HepG2 (cell line): ENCODE measurements at regions not wholly inside any gene's neighbourhood (a gene's known extent, or its start where the extent isn't known, plus 50 kb on each side); places are given as distances from the start of the nearest gene placed in this dataset.

Experiments used
- ATAC-seq: fragments of 200-7000 bp; cut with Tn5 transposase; 3 replicates; pipeline ENCODE4 v1.9.1; 2020; ENCODE audit warnings: mild to moderate bottlenecking, moderate library complexity
- BruUV-seq: library from RNA; stranded (reverse); fragments of 400-500 nt; replicated peaks from 2 replicates; lab custom pipeline; 2021; lab: Mats Ljungman, UMichigan
- CTCF ChIA-PET: fragments of 300-600 bp; formaldehyde crosslinking; extraction: SDS; loops from one replicate; lab custom pipeline; 2021; ENCODE audit warnings: low total read pairs, inconsistent platforms, low intra/inter-chr PET ratio; lab: Yijun Ruan, JAX
- POLR2A ChIA-PET: fragments of 350-600 bp; sonication (Branson Sonifier 250); formaldehyde crosslinking; loops from one replicate; lab custom pipeline; 2020; ENCODE audit warnings: antibody characterized with exemption, inconsistent platforms; lab: Yijun Ruan, JAX
- DNase-seq: peaks from one replicate; pipeline ENCODE4 v3.0.0-alpha.2; 2015; ENCODE audit warnings: low spot score
- FAIRE-seq: peaks from 3 replicates; lab custom pipeline; 2011; peaks lifted over from hg19 to GRCh38; lab: Jason Lieb, UNC
- H2AFZ ChIP-seq: one replicate; pipeline ENCODE4 v1.6.1; 2011; ENCODE audit warnings: low read length, inconsistent platforms
- H3K27ac ChIP-seq: fragments of 300-600 bp; 3 replicates; pipeline ENCODE4 v1.8.0; 2011; ENCODE audit warnings: mixed run types, mild to moderate bottlenecking, mixed read lengths, low read length, inconsistent platforms; ENCODE audit not compliant: insufficient read depth; ENCODE audit errors: extremely low read length
- H3K27me3 ChIP-seq, 2 experiments: fragments of 200-600 bp in 1 of 2; 2 replicates in 1 of 2; 3 replicates in 1 of 2; pipeline versions ENCODE4 v1.6.0 to v1.8.0; 2011; ENCODE audit warnings: low read length in 2 of 2, mild to moderate bottlenecking in 2 of 2, moderate library complexity in 2 of 2, inconsistent platforms in 1 of 2; ENCODE audit not compliant: insufficient read depth in 2 of 2, control insufficient read depth in 1 of 2
- H3K36me3 ChIP-seq, 2 experiments: fragments of 200-600 bp in 1 of 2; replicated peaks in 1 of 2; 2 replicates in 1 of 2; 3 replicates in 1 of 2; pipeline versions ENCODE4 v1.5.1 to v1.8.0; 2011; ENCODE audit warnings: low read length in 2 of 2, inconsistent platforms in 1 of 2; ENCODE audit not compliant: insufficient read depth in 2 of 2, control insufficient read depth in 1 of 2
- H3K4me1 ChIP-seq: 2 replicates; pipeline ENCODE4 v1.5.1; 2012; ENCODE audit warnings: low read length, inconsistent platforms; ENCODE audit not compliant: insufficient read depth
- H3K4me2 ChIP-seq: 2 replicates; pipeline ENCODE4 v1.6.0; 2011; ENCODE audit warnings: low read depth, low read length, inconsistent platforms
- H3K4me3 ChIP-seq, 3 experiments: fragments of 200-600 bp in 1 of 3; sonication (generic), shearing (Covaris generic) in 1 of 3; replicated peaks in 1 of 3; 2 replicates each; pipeline ENCODE4 v1.5.1; 2011 to 2016; ENCODE audit warnings: low read length in 3 of 3, inconsistent platforms in 2 of 3, low read depth in 2 of 3, mild to moderate bottlenecking in 2 of 3, control low read depth in 1 of 3, mixed read lengths in 1 of 3; ENCODE audit not compliant: insufficient read depth in 1 of 3
- H3K79me2 ChIP-seq: one replicate; pipeline ENCODE4 v1.6.1; 2011; ENCODE audit warnings: low read length, inconsistent platforms; ENCODE audit not compliant: insufficient read depth
- H3K9ac ChIP-seq: 2 replicates; pipeline ENCODE4 v1.6.0; 2011; ENCODE audit warnings: mild to moderate bottlenecking, low read depth, low read length, inconsistent platforms; ENCODE audit not compliant: insufficient read depth
- H3K9me3 ChIP-seq: 2 replicates; pipeline ENCODE4 v1.5.1; 2012; ENCODE audit warnings: mild to moderate bottlenecking, low read length
- H4K20me1 ChIP-seq: 2 replicates; pipeline ENCODE4 v1.6.0; 2011; ENCODE audit warnings: inconsistent platforms, mild to moderate bottlenecking, low read length, moderate library complexity; ENCODE audit not compliant: insufficient read depth
- JUN ChIP-seq: sonication (generic); formaldehyde crosslinking; IDR thresholded peaks from 2 replicates; pipeline ENCODE4 v1.4.0; 2020; ENCODE audit warnings: mild to moderate bottlenecking, missing genetic modification reagents
- MAZ ChIP-seq, 2 experiments: sonication (generic) in 1 of 2; formaldehyde crosslinking in 1 of 2; IDR thresholded peaks; 2 replicates each; pipeline versions ENCODE4 v1.5.0 to v1.6.1; 2012 to 2020; ENCODE audit warnings: low read depth in 2 of 2, mild to moderate bottlenecking in 2 of 2, borderline replicate concordance in 1 of 2, improper control_type of control experiment in 1 of 2, low read length in 1 of 2, missing genetic modification reagents in 1 of 2, moderate library complexity in 1 of 2
- NR2F6 ChIP-seq, 2 experiments: IDR thresholded peaks; 2 replicates each; pipeline ENCODE4 v1.6.1; 2016; ENCODE audit warnings: antibody characterized with exemption in 1 of 2, mild to moderate bottlenecking in 1 of 2
- ZNF20 ChIP-seq: sonication (generic); formaldehyde crosslinking; IDR thresholded peaks from 2 replicates; pipeline ENCODE4 v1.4.0; 2020; ENCODE audit warnings: mild to moderate bottlenecking, moderate library complexity, missing genetic modification reagents
- ZNF282 ChIP-seq: fragments of 450-650 bp; IDR thresholded peaks from 2 replicates; pipeline ENCODE4 v1.6.1; 2018; ENCODE audit not compliant: partially characterized antibody
- ZNF432 ChIP-seq: sonication (generic); formaldehyde crosslinking; IDR thresholded peaks from 2 replicates; pipeline ENCODE4 v1.5.0; 2020; ENCODE audit warnings: missing genetic modification reagents, mild to moderate bottlenecking, borderline replicate concordance
- ZNF543 ChIP-seq: sonication (generic); formaldehyde crosslinking; IDR thresholded peaks from 2 replicates; pipeline ENCODE4 v1.4.0; 2020; ENCODE audit warnings: mild to moderate bottlenecking, missing genetic modification reagents
- WGBS: methylation state at CpG from one replicate; pipeline ENCODE4 v1.1.6; 2017; ENCODE audit warnings: low lambda C conversion rate; 5-methylcytosine and 5-hydroxymethylcytosine counted together
- in situ Hi-C: cut with HindIII; loops from 2 replicates; pipeline ENCODE4 v1.10.0; 2017; ENCODE audit warnings: low pct_unique_long_range_greater_than_20kb; ENCODE audit not compliant: extremely low pct_ligation_motif_present
- intact Hi-C: fragments of 100-400 bp; cut with micrococcal nuclease; formaldehyde crosslinking; loops from one replicate; pipeline ENCODE4 v1.10.0; 2022; ENCODE audit not compliant: unreplicated experiment
- TF ChIP-seq, protein P1 (sequence below): sonication (generic); formaldehyde crosslinking; IDR thresholded peaks from 2 replicates; pipeline ENCODE4 v1.5.1; 2020; ENCODE audit warnings: missing genetic modification reagents, mild to moderate bottlenecking, borderline replicate concordance
- TF ChIP-seq, protein P2 (sequence below): sonication (generic); formaldehyde crosslinking; IDR thresholded peaks from 2 replicates; pipeline ENCODE4 v1.5.1; 2020; ENCODE audit warnings: missing genetic modification reagents, mild to moderate bottlenecking, borderline replicate concordance
- TF ChIP-seq, protein P3 (sequence below): sonication (generic); formaldehyde crosslinking; IDR thresholded peaks from 2 replicates; pipeline ENCODE4 v1.4.0; 2020; ENCODE audit warnings: missing genetic modification reagents, borderline replicate concordance
- TF ChIP-seq, protein P4 (sequence below): sonication (generic); formaldehyde crosslinking; IDR thresholded peaks from 2 replicates; pipeline ENCODE4 v1.5.0; 2020; ENCODE audit warnings: missing genetic modification reagents

DNA sequence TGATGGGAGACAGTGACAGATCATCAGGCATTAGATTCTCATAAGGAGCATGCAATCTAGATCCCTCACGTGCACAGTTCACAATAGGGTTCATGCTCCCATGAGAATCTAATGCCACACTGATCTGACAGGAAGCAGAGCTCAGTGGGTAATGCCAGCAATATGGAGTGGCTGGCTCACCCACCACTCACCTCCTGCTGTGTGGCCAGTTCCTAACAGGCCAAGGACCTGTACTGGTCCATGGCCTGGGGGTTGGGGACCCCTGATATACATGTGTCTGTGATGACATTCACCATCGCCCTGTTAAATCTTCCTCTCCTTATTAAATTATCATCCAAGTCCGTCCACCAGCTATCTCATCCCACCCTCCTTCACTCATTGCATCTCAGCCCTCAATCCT lies 118.4 kb downstream of the TEX36 start:
- no peaks in the 10 kb centered on the region for H3K9me3 ChIP-seq
- intact Hi-C loops, result no loop called here
- ChIA-PET POLR2A (no interaction called here), CTCF (no interaction called here)
- no peak overlapping the region for H3K4me2 ChIP-seq
- H3K27ac ChIP-seq, result no peak overlapping the region
- in situ Hi-C loops, result no loop called here
- H3K4me3 ChIP-seq, result no peak overlapping the region
- no peak for ATAC-seq
- H3K9ac ChIP-seq, result no peak overlapping the region
- BruUV-seq, result no TSS peak
- no peak overlapping the region for H2AFZ ChIP-seq
- DNase-seq, result no peak
- no peak for FAIRE-seq
- no peaks in the 10 kb centered on the region for H4K20me1 ChIP-seq
- H3K36me3 ChIP-seq, result no peaks in the 10 kb centered on the region
- 19% methylated on average over 2 of the region's 3 CpGs for WGBS
- H3K4me1 ChIP-seq, result no peaks in the 10 kb centered on the region
- H3K79me2 ChIP-seq, result no peaks in the 10 kb centered on the region
- no peak for TF ChIP-seq ZNF432 (CRISPR knock-in tag)
- TF ChIP-seq, protein P1, sequence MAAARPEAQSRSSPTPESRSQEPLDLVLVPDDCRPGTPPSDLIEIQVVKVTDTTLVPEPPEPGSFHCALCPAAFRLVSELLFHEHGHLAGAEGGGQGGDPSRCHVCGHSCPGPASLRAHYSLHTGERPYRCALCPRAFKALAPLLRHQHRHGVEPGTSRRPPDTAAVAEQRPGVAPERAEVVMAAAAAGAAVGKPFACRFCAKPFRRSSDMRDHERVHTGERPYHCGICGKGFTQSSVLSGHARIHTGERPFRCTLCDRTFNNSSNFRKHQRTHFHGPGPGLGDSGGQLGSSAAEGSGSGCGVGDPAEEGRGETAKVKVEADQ (CRISPR knock-in tag), result no peak
- TF ChIP-seq, protein P2, sequence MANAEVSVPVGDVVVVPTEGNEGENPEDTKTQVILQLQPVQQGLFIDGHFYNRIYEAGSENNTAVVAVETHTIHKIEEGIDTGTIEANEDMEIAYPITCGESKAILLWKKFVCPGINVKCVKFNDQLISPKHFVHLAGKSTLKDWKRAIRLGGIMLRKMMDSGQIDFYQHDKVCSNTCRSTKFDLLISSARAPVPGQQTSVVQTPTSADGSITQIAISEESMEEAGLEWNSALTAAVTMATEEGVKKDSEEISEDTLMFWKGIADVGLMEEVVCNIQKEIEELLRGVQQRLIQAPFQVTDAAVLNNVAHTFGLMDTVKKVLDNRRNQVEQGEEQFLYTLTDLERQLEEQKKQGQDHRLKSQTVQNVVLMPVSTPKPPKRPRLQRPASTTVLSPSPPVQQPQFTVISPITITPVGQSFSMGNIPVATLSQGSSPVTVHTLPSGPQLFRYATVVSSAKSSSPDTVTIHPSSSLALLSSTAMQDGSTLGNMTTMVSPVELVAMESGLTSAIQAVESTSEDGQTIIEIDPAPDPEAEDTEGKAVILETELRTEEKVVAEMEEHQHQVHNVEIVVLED (CRISPR knock-in tag), result no peak
- no peak for TF ChIP-seq ZNF282
- TF ChIP-seq JUN, result no peak
- TF ChIP-seq, protein P3, sequence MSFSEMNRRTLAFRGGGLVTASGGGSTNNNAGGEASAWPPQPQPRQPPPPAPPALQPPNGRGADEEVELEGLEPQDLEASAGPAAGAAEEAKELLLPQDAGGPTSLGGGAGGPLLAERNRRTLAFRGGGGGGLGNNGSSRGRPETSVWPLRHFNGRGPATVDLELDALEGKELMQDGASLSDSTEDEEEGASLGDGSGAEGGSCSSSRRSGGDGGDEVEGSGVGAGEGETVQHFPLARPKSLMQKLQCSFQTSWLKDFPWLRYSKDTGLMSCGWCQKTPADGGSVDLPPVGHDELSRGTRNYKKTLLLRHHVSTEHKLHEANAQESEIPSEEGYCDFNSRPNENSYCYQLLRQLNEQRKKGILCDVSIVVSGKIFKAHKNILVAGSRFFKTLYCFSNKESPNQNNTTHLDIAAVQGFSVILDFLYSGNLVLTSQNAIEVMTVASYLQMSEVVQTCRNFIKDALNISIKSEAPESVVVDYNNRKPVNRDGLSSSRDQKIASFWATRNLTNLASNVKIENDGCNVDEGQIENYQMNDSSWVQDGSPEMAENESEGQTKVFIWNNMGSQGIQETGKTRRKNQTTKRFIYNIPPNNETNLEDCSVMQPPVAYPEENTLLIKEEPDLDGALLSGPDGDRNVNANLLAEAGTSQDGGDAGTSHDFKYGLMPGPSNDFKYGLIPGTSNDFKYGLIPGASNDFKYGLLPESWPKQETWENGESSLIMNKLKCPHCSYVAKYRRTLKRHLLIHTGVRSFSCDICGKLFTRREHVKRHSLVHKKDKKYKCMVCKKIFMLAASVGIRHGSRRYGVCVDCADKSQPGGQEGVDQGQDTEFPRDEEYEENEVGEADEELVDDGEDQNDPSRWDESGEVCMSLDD (CRISPR knock-in tag), result no peak
- TF ChIP-seq NR2F6 (IDR thresholded peaks at IDR 0.05), result no peak
- no peak for TF ChIP-seq NR2F6 (CRISPR knock-in tag; IDR thresholded peaks at IDR 0.05)
- no peak for TF ChIP-seq MAZ (IDR thresholded peaks at IDR 0.05; ENCODE audit: borderline replicate concordance, low read depth, low read length)
- no peak for TF ChIP-seq MAZ (CRISPR knock-in tag; IDR thresholded peaks at IDR 0.05; ENCODE audit: low read depth)
- TF ChIP-seq ZNF20 (CRISPR knock-in tag), result no peak
- no peak for TF ChIP-seq ZNF543
- TF ChIP-seq, protein P4, sequence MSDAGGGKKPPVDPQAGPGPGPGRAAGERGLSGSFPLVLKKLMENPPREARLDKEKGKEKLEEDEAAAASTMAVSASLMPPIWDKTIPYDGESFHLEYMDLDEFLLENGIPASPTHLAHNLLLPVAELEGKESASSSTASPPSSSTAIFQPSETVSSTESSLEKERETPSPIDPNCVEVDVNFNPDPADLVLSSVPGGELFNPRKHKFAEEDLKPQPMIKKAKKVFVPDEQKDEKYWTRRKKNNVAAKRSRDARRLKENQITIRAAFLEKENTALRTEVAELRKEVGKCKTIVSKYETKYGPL (CRISPR knock-in tag), result no peak
- TF ChIP-seq, all 625 proteins: peak for 0
- 0 out of 5 replicates have a peak, but pooled peaks cover 0 to 4% of the 10 kb centered on the region in 2 experiments for H3K27me3 ChIP-seq
